Neural progenitor cell (in vitro differentiated cells): ENCODE measurements at regions not wholly inside any gene's neighbourhood (a gene's known extent, or its start where the extent isn't known, plus 50 kb on each side); places are given as distances from the start of the nearest gene placed in this dataset.

Experiments used
- DNase-seq: peaks from one replicate; pipeline ENCODE4 v3.0.0-alpha.2; 2016; ENCODE audit warnings: low spot score
- H2AFZ ChIP-seq: fragments of 200-600 bp; sonication (generic); replicated peaks from 2 replicates; pipeline ENCODE4 v1.6.1; 2016; ENCODE audit warnings: antibody characterized with exemption
- H3F3A ChIP-seq: fragments of 200-600 bp; sonication (generic); 2 replicates; pipeline ENCODE4 v1.6.1; 2016; ENCODE audit warnings: antibody characterized with exemption, low read depth
- H3K27ac ChIP-seq: fragments of 200-600 bp; sonication (generic); 2 replicates; pipeline ENCODE4 v1.5.1; 2016; ENCODE audit warnings: mild to moderate bottlenecking
- H3K27me3 ChIP-seq: fragments of 200-600 bp; sonication (generic); 2 replicates; pipeline ENCODE4 v1.6.1; 2016; ENCODE audit warnings: mild to moderate bottlenecking, moderate library complexity
- H3K36me3 ChIP-seq: fragments of 200-600 bp; sonication (generic); 2 replicates; pipeline ENCODE4 v1.5.1; 2016
- H3K4me1 ChIP-seq: fragments of 200-600 bp; sonication (generic); 2 replicates; pipeline ENCODE4 v1.6.1; 2016; ENCODE audit warnings: mixed run types
- H3K4me2 ChIP-seq: fragments of 200-600 bp; sonication (generic); 2 replicates; pipeline ENCODE4 v1.6.1; 2016
- H3K4me3 ChIP-seq: fragments of 200-600 bp; sonication (generic); 2 replicates; pipeline ENCODE4 v1.5.1; 2016
- H3K79me2 ChIP-seq: fragments of 200-600 bp; sonication (generic); 2 replicates; pipeline ENCODE4 v1.6.1; 2016; ENCODE audit warnings: low read depth
- H3K9ac ChIP-seq: fragments of 200-600 bp; sonication (generic); 2 replicates; pipeline ENCODE4 v1.6.1; 2016
- H3K9me3 ChIP-seq: fragments of 200-600 bp; sonication (generic); 2 replicates; pipeline ENCODE4 v1.5.1; 2016; ENCODE audit warnings: low read depth
- H4K20me1 ChIP-seq: fragments of 200-600 bp; sonication (generic); 2 replicates; pipeline ENCODE4 v1.6.1; 2016; ENCODE audit warnings: low read depth
- H3K27ac Mint-ChIP-seq: 3 replicates; pipeline ENCODE4 v1.8.0; 2021; ENCODE audit warnings: mixed read lengths
- H3K27me3 Mint-ChIP-seq: 2 replicates; pipeline ENCODE4 v1.8.0; 2022; ENCODE audit warnings: low read depth, mild to moderate bottlenecking, inconsistent platforms, moderate library complexity, mixed read lengths; ENCODE audit not compliant: insufficient read depth
- H3K36me3 Mint-ChIP-seq: 3 replicates; pipeline ENCODE4 v1.8.0; 2021; ENCODE audit warnings: mixed read lengths
- H3K4me1 Mint-ChIP-seq: 3 replicates; pipeline ENCODE4 v1.8.0; 2021; ENCODE audit warnings: mixed read lengths
- H3K4me3 Mint-ChIP-seq: 3 replicates; pipeline ENCODE4 v1.8.0; 2021; ENCODE audit warnings: mild to moderate bottlenecking, moderate library complexity, mixed read lengths
- H3K9me3 Mint-ChIP-seq: 3 replicates; pipeline ENCODE4 v1.8.0; 2020; ENCODE audit warnings: mixed read lengths
- EZH2 ChIP-seq: fragments of 200-600 bp; sonication (generic); IDR thresholded peaks from 2 replicates; pipeline ENCODE4 v1.6.1; 2017; ENCODE audit warnings: antibody characterized with exemption, mild to moderate bottlenecking, moderate library complexity
- EZH2phosphoT487 ChIP-seq: fragments of 200-600 bp; sonication (generic); IDR thresholded peaks from 2 replicates; pipeline ENCODE4 v1.6.1; 2017; ENCODE audit warnings: antibody characterized with exemption
- TF ChIP-seq, protein P1 (sequence below): fragments of 200-600 bp; sonication (generic); IDR thresholded peaks from 2 replicates; pipeline ENCODE4 v1.5.1; 2017; ENCODE audit warnings: antibody characterized with exemption, mild to moderate bottlenecking

DNA sequence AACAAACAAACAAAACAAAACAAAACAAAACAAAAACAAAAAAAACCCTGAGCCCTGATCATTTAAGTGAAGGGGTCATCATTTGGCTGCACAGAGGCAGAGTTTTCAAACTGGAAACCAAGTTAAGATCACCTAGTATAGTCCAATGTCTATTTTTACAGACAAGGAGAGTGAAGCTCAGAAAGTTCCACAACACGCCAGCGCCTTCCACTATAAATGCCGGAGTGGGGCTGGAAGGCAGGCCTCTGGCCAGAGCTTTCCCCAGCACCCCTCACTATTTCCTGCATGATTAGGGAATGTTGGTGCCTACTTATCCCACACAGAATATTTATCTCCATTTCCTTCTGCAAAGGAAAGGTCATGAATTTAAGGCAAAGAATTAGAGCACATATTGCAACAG is 319.7 kb upstream of the WWC1 start:
- Mint-ChIP-seq H3K4me3 (no peak overlapping the region), H3K9me3 (peaks cover 4% of the 10 kb centered on the region), H3K36me3 (peaks cover 4% of the 10 kb centered on the region), H3K27me3 (peaks cover 4% of the 10 kb centered on the region), H3K27ac (no peak overlapping the region), H3K4me1 (peaks cover 26% of the 10 kb centered on the region)
- Histone ChIP-seq H3K79me2 (no peaks in the 10 kb centered on the region), H2AFZ (no peak overlapping the region), H3K36me3 (no peaks in the 10 kb centered on the region), H3F3A (no peaks in the 10 kb centered on the region), H3K27ac (no peak overlapping the region), H3K4me2 (no peak overlapping the region), H3K27me3 (no peaks in the 10 kb centered on the region), H3K4me3 (no peak overlapping the region), H3K4me1 (peaks cover 4% of the 10 kb centered on the region), H4K20me1 (no peaks in the 10 kb centered on the region), H3K9ac (no peak overlapping the region), H3K9me3 (no peaks in the 10 kb centered on the region)
- DNase-seq, result no peak
- TF ChIP-seq EZH2, result no peak
- no peak for TF ChIP-seq EZH2phosphoT487
- TF ChIP-seq, protein P1, sequence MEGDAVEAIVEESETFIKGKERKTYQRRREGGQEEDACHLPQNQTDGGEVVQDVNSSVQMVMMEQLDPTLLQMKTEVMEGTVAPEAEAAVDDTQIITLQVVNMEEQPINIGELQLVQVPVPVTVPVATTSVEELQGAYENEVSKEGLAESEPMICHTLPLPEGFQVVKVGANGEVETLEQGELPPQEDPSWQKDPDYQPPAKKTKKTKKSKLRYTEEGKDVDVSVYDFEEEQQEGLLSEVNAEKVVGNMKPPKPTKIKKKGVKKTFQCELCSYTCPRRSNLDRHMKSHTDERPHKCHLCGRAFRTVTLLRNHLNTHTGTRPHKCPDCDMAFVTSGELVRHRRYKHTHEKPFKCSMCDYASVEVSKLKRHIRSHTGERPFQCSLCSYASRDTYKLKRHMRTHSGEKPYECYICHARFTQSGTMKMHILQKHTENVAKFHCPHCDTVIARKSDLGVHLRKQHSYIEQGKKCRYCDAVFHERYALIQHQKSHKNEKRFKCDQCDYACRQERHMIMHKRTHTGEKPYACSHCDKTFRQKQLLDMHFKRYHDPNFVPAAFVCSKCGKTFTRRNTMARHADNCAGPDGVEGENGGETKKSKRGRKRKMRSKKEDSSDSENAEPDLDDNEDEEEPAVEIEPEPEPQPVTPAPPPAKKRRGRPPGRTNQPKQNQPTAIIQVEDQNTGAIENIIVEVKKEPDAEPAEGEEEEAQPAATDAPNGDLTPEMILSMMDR, result no peak

DNA sequence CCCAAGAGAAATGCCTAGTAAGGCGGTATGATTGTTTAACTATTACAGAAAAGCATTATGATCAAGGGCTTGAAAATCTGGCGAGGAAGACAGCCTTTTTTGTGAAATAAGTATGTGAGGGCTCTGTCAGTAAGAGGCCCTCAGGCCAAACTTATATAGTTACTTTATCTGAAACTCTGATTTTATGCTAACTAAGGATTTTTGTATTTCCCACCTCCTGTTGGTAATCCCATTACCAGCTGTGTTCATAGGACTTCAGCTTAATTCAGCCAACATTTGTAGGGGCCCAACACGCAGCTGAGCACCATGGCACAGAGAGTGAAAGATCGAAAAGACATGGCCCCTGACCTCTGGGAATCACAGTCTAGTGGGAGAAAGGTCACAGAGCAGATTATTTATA is 318.3 kb upstream of the WWC1 start:
- Histone ChIP-seq H3K9ac (no peak overlapping the region), H4K20me1 (no peaks in the 10 kb centered on the region), H3K27ac (no peak overlapping the region), H2AFZ (no peak overlapping the region), H3K4me2 (no peak overlapping the region), H3F3A (no peaks in the 10 kb centered on the region), H3K9me3 (no peaks in the 10 kb centered on the region), H3K4me1 (no peaks in the 10 kb centered on the region), H3K79me2 (no peaks in the 10 kb centered on the region), H3K36me3 (no peaks in the 10 kb centered on the region), H3K27me3 (no peaks in the 10 kb centered on the region), H3K4me3 (no peak overlapping the region)
- no peak overlapping the region for H3K4me3 Mint-ChIP-seq
- peaks cover 4% of the 10 kb centered on the region for H3K9me3 Mint-ChIP-seq
- H3K4me1 Mint-ChIP-seq, result peaks cover 13% of the 10 kb centered on the region
- peaks cover 4% of the 10 kb centered on the region for H3K36me3 Mint-ChIP-seq
- TF ChIP-seq EZH2 (no peak), EZH2phosphoT487 (no peak)
- TF ChIP-seq, protein P1, result no peak
- no peak for DNase-seq
- no peak overlapping the region for H3K27ac Mint-ChIP-seq
- H3K27me3 Mint-ChIP-seq, result peaks cover 4% of the 10 kb centered on the region

DNA sequence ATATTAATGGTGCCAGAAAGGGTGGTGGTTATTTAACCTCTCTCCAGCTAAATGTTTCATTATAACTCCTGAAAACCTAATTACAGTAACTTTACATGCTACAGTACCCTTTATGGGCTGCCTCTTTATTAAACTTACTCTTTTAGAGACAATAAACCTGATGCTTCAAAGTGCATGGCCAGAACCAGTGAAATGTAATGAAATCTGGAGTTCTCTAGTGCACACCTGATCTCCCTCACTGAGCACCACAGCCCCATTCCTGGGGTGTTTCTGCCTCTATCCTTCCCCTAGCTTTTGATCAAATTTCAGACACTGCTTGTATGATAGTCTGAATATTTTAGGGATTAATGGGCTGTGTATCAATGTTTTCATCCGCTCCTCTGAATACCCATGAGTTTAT is 306.5 kb upstream of the WWC1 start:
- Mint-ChIP-seq H3K36me3 (peaks cover 6% of the 10 kb centered on the region), H3K4me1 (peaks cover 2% of the 10 kb centered on the region), H3K27me3 (no peaks in the 10 kb centered on the region), H3K9me3 (peaks cover 2% of the 10 kb centered on the region), H3K4me3 (no peak overlapping the region), H3K27ac (no peak overlapping the region)
- no peak overlapping the region for H3K4me2 ChIP-seq
- H3K27ac ChIP-seq, result no peak overlapping the region
- no peak overlapping the region for H3K9ac ChIP-seq
- no peaks in the 10 kb centered on the region for H4K20me1 ChIP-seq
- no peaks in the 10 kb centered on the region for H3K9me3 ChIP-seq
- TF ChIP-seq EZH2, result no peak
- TF ChIP-seq EZH2phosphoT487, result no peak
- TF ChIP-seq, protein P1, result no peak
- H3K4me1 ChIP-seq, result peaks cover 14% of the 10 kb centered on the region
- no peak overlapping the region for H2AFZ ChIP-seq
- no peaks in the 10 kb centered on the region for H3K27me3 ChIP-seq
- H3K4me3 ChIP-seq, result no peak overlapping the region
- no peaks in the 10 kb centered on the region for H3F3A ChIP-seq
- no peaks in the 10 kb centered on the region for H3K36me3 ChIP-seq
- no peaks in the 10 kb centered on the region for H3K79me2 ChIP-seq
- no peak for DNase-seq

DNA sequence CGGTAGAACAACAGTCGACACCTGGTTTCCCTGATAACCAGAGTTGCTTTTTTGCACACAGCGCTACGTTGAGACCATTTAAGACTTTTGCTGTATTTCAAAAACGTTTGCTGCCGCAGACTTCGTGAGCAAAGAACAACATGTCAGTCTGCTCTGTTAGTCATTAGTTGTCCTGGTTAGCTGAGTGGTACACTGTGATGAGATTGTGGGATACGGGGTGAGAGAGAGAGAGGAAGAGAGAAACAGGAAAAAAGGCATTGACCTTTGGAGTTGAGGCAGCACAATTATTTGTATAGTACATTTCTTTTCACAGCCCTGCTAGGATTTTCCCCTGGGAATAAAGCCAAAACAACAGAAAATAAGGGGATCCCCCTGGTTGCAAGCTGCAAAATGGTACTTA is 306.1 kb upstream of the WWC1 start:
- no peaks in the 10 kb centered on the region for H3K27me3 ChIP-seq
- Mint-ChIP-seq H3K4me3 (no peak overlapping the region), H3K36me3 (peaks cover 3% of the 10 kb centered on the region), H3K27ac (no peak overlapping the region), H3K9me3 (peaks cover 2% of the 10 kb centered on the region), H3K27me3 (no peaks in the 10 kb centered on the region), H3K4me1 (peaks cover 2% of the 10 kb centered on the region)
- no peak overlapping the region for H3K4me3 ChIP-seq
- no peaks in the 10 kb centered on the region for H3K36me3 ChIP-seq
- H3K4me1 ChIP-seq, result peaks cover 14% of the 10 kb centered on the region
- H3K27ac ChIP-seq, result no peak overlapping the region
- H3K9me3 ChIP-seq, result no peaks in the 10 kb centered on the region
- no peak for DNase-seq
- TF ChIP-seq EZH2 (no peak), EZH2phosphoT487 (no peak)
- TF ChIP-seq, protein P1, result no peak
- H3K79me2 ChIP-seq, result no peaks in the 10 kb centered on the region
- H3K4me2 ChIP-seq, result no peak overlapping the region
- no peaks in the 10 kb centered on the region for H3F3A ChIP-seq
- no peak overlapping the region for H2AFZ ChIP-seq
- no peaks in the 10 kb centered on the region for H4K20me1 ChIP-seq
- no peak overlapping the region for H3K9ac ChIP-seq
